Panc1 (cell line): ENCODE measurements at regions not wholly inside any gene's neighbourhood (a gene's known extent, or its start where the extent isn't known, plus 50 kb on each side); places are given as distances from the start of the nearest gene placed in this dataset.

Experiments used
- ATAC-seq: fragments of 200-7000 bp; cut with Tn5 transposase; 2 replicates; pipeline ENCODE4 v1.9.1; 2020; ENCODE audit warnings: mild to moderate bottlenecking, moderate library complexity
- BruUV-seq: library from RNA; stranded (reverse); fragments of 400-500 nt; replicated peaks from 2 replicates; lab custom pipeline; 2021; lab: Mats Ljungman, UMichigan
- CTCF ChIA-PET: fragments of 300-600 bp; sonication (Branson Sonifier 250); formaldehyde crosslinking; loops from one replicate; lab custom pipeline; 2022; ENCODE audit warnings: antibody characterized with exemption; lab: Charles Lee
- POLR2A ChIA-PET: fragments of 300-600 bp; sonication (Branson Sonifier 250); formaldehyde crosslinking; loops from one replicate; lab custom pipeline; 2022; ENCODE audit warnings: antibody characterized with exemption; lab: Charles Lee
- DNase-seq: peaks from one replicate; pipeline ENCODE4 v3.0.0-alpha.2; 2010; ENCODE audit warnings: low read depth, low spot score
- H3K27ac ChIP-seq: 2 replicates; pipeline ENCODE4 v1.5.1; 2011; ENCODE audit warnings: mild to moderate bottlenecking, low read length, inconsistent platforms
- H3K27me3 ChIP-seq: fragments of 200-500 bp; sonication (Bioruptor generic); 2 replicates; pipeline ENCODE4 v1.6.0; 2014; ENCODE audit warnings: low read length, inconsistent platforms; ENCODE audit not compliant: control insufficient read depth, insufficient read depth
- H3K36me3 ChIP-seq: fragments of 200-500 bp; sonication (Bioruptor generic); 2 replicates; pipeline ENCODE4 v1.5.1; 2014; ENCODE audit warnings: inconsistent platforms, mild to moderate bottlenecking, low read length, moderate library complexity; ENCODE audit not compliant: control insufficient read depth, insufficient read depth
- H3K4me1 ChIP-seq: 2 replicates; pipeline ENCODE4 v1.5.1; 2011; ENCODE audit warnings: inconsistent platforms, mild to moderate bottlenecking, low read length, moderate library complexity; ENCODE audit not compliant: control insufficient read depth, insufficient read depth
- H3K4me3 ChIP-seq, 2 experiments: 2 replicates each; pipeline ENCODE4 v1.5.1; 2011 to 2012; ENCODE audit warnings: low read depth in 2 of 2, low read length in 2 of 2, mild to moderate bottlenecking in 2 of 2, inconsistent platforms in 1 of 2, moderate library complexity in 1 of 2
- H3K9me3 ChIP-seq: fragments of 200-500 bp; sonication (Bioruptor generic); 2 replicates; pipeline ENCODE4 v1.5.1; 2014; ENCODE audit warnings: low read depth, mild to moderate bottlenecking, inconsistent platforms, low read length, moderate library complexity; ENCODE audit not compliant: control insufficient read depth, insufficient read depth
- CTCF ChIP-seq: fragments of 450-650 bp; IDR thresholded peaks from 2 replicates; pipeline ENCODE4 v1.5.1; 2017; ENCODE audit warnings: mild to moderate bottlenecking
- POLR2AphosphoS5 ChIP-seq: IDR thresholded peaks from 2 replicates; pipeline ENCODE4 v1.6.1; 2012; ENCODE audit warnings: mild to moderate bottlenecking, low read depth, low read length, moderate library complexity
- REST ChIP-seq, 2 experiments: IDR thresholded peaks; 2 replicates each; pipeline ENCODE4 v1.6.1; 2011 to 2012; ENCODE audit warnings: low read depth in 2 of 2, control low read depth in 1 of 2, low read length in 1 of 2, mild to moderate bottlenecking in 1 of 2, moderate library complexity in 1 of 2; ENCODE audit not compliant: insufficient read depth in 1 of 2
- SIN3A ChIP-seq: IDR thresholded peaks from 2 replicates; pipeline ENCODE4 v1.6.1; 2012; ENCODE audit warnings: low read depth, mild to moderate bottlenecking, low read length, moderate library complexity, borderline replicate concordance; ENCODE audit not compliant: insufficient read depth
- TCF7L2 ChIP-seq: IDR thresholded peaks from 2 replicates; pipeline ENCODE4 v1.6.1; 2011; ENCODE audit warnings: mild to moderate bottlenecking, low read depth, low read length, inconsistent platforms
- in situ Hi-C: cut with HindIII; loops from 2 replicates; pipeline ENCODE4 v1.10.0; 2016; ENCODE audit warnings: low sequenced_read_pairs, low pct_unique_long_range_greater_than_20kb
- intact Hi-C: fragments of 100-400 bp; cut with micrococcal nuclease; formaldehyde crosslinking; loops from one replicate; pipeline ENCODE4 v1.10.0; 2022; ENCODE audit not compliant: unreplicated experiment

GRCh38 chr4:126486377-126486776, 1146.4 kb upstream of the INTU start:
- TF ChIP-seq REST (IDR thresholded peaks at IDR 0.05; ENCODE audit: insufficient read depth in 1 of 2, low read depth in 2 of 2, low read length in 1 of 2) (no peak), POLR2AphosphoS5 (no peak), CTCF (no peak), TCF7L2 (no peak), SIN3A (no peak)
- Histone ChIP-seq H3K9me3 (no peaks in the 10 kb centered on the region), H3K27me3 (no peaks in the 10 kb centered on the region), H3K4me3 (no peak overlapping the region), H3K4me1 (no peaks in the 10 kb centered on the region), H3K27ac (no peak overlapping the region), H3K36me3 (no peaks in the 10 kb centered on the region)
- CTCF ChIA-PET = no interaction called here
- no TSS peak for BruUV-seq
- in situ Hi-C loops = no loop called here
- no peak for ATAC-seq
- POLR2A ChIA-PET = no interaction called here
- intact Hi-C loops = no loop called here
- DNase-seq = no peak

DNA sequence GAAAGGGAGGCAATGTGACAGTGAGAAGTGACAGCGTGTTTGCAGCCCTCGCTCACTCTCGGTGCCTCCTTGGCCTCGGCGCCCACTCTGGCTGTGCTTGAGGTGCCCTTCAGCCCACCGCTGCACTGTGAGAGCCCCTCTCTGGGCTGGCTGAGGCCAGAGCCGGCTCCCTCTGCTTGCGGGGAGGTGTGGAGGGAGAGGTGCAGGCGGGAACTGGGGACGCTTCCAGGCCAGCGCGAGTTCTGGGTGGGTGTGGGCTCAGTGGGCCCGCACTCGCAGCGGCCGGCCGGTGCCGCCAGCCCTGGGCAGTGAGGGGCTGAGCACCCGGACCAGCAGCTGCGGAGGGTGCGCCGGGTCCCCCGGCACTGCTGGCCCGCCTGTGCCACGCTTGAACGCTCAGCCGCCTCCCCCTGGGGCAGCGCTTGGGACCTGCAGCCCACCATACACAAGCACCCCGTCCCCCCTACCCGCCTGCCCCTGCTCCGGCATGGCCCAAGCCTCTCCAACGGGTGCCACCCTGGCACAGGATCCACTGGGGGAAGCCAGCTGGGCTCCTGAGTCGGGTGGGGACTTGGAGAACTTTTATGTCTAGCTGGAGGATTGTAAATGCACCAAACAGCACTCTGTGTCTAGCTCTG, 1142.8 kb upstream of the INTU start:
- Histone ChIP-seq H3K4me3 (no peak overlapping the region), H3K27ac (no peak overlapping the region), H3K36me3 (no peaks in the 10 kb centered on the region), H3K9me3 (no peaks in the 10 kb centered on the region), H3K27me3 (no peaks in the 10 kb centered on the region), H3K4me1 (no peaks in the 10 kb centered on the region)
- no peak for ATAC-seq
- no TSS peak for BruUV-seq
- ChIA-PET CTCF (no interaction called here), POLR2A (no interaction called here)
- no peak for DNase-seq
- TF ChIP-seq CTCF (no peak), POLR2AphosphoS5 (no peak), TCF7L2 (no peak), REST (IDR thresholded peaks at IDR 0.05; ENCODE audit: insufficient read depth in 1 of 2, low read depth in 2 of 2, low read length in 1 of 2) (no peak), SIN3A (no peak)
- in situ Hi-C loops = no loop called here
- intact Hi-C loops = no loop called here
